Esophagus muscularis mucosa (tissue), 4 donors: ENCODE measurements at regions not wholly inside any gene's neighbourhood (a gene's known extent, or its start where the extent isn't known, plus 50 kb on each side); places are given as distances from the start of the nearest gene placed in this dataset.

ENCODE experiments used
- DNase-seq: peaks from one replicate; pipeline ENCODE4 v3.0.0-alpha.2; 2017; ENCODE audit errors: extremely low spot score
- H3K27ac ChIP-seq, 4 donors: fragments of 200-600 bp; sonication (generic); replicated peaks in 1 of 4; 1 replicate in 3 of 4; 2 replicates in 1 of 4; pipeline ENCODE4 v1.5.1; 2016 to 2019; ENCODE audit warnings: mild to moderate bottlenecking in 1 of 4
- H3K27me3 ChIP-seq, 4 donors: fragments of 200-600 bp; sonication (generic); one replicate each; pipeline versions ENCODE4 v1.5.1 to v1.6.0; 2016 to 2019
- H3K36me3 ChIP-seq, 4 donors: fragments of 200-600 bp; sonication (generic); one replicate each; pipeline ENCODE4 v1.5.1; 2016 to 2019
- H3K4me1 ChIP-seq, 4 donors: fragments of 200-600 bp; sonication (generic); one replicate each; pipeline ENCODE4 v1.5.1; 2016 to 2019
- H3K4me3 ChIP-seq, 4 donors: fragments of 200-600 bp; sonication (generic); 1 replicate in 2 of 4; 2 replicates in 2 of 4; pipeline ENCODE4 v1.5.1; 2016 to 2019; ENCODE audit warnings: mild to moderate bottlenecking in 4 of 4, moderate library complexity in 1 of 4
- H3K9me3 ChIP-seq, 4 donors: fragments of 200-600 bp; sonication (generic); 1 replicate in 3 of 4; 2 replicates in 1 of 4; pipeline ENCODE4 v1.5.1; 2016 to 2019
- CTCF ChIP-seq, 3 experiments: fragments of 200-600 bp in 2 of 3; fragments of 450-650 bp in 1 of 3; sonication (generic) in 2 of 3; IDR thresholded peaks; one replicate each; pipeline ENCODE4 v1.5.1; 2017 to 2019; ENCODE audit warnings: antibody characterized with exemption in 3 of 3, mild to moderate bottlenecking in 2 of 3, moderate library complexity in 1 of 3
- EP300 ChIP-seq: sonication (generic); formaldehyde crosslinking; IDR thresholded peaks from one replicate; pipeline ENCODE4 v1.6.1; 2017; ENCODE audit warnings: antibody characterized with exemption
- POLR2A ChIP-seq: fragments of 450-650 bp; IDR thresholded peaks from one replicate; pipeline ENCODE4 v1.6.1; 2017; ENCODE audit warnings: antibody characterized with exemption, moderate library complexity, mild to moderate bottlenecking, low read depth
- POLR2AphosphoS5 ChIP-seq, 2 donors: sonication (generic); formaldehyde crosslinking; IDR thresholded peaks; one replicate each; pipeline ENCODE4 v1.6.1; 2017; ENCODE audit warnings: antibody characterized with exemption in 2 of 2
- WGBS: methylation state at CpG from one replicate; pipeline ENCODE4 v1.1.5; 2018; 5-methylcytosine and 5-hydroxymethylcytosine counted together
- intact Hi-C: fragments of 100-400 bp; cut with DNase I; formaldehyde crosslinking; loops from one replicate; pipeline ENCODE4 v1.15.1; 2023

GRCh38 chr4:171142045-171142444 is 671.2 kb upstream of the GALNTL6 start:
- WGBS = 76% methylated on average over 1 of the region's 1 CpG
- intact Hi-C loops = no loop called here
- H3K27ac ChIP-seq = no peak overlapping the region
- no peak overlapping the region for H3K4me3 ChIP-seq
- H3K27me3 ChIP-seq = no peaks in the 10 kb centered on the region
- TF ChIP-seq CTCF (IDR thresholded peaks at IDR 0.05) = no peak
- TF ChIP-seq POLR2A = no peak
- no peak for TF ChIP-seq EP300
- no peak for TF ChIP-seq POLR2AphosphoS5 (IDR thresholded peaks at IDR 0.05)
- no peaks in the 10 kb centered on the region for H3K4me1 ChIP-seq
- no peaks in the 10 kb centered on the region for H3K9me3 ChIP-seq
- H3K36me3 ChIP-seq = no peaks in the 10 kb centered on the region
- DNase-seq = no peak

DNA sequence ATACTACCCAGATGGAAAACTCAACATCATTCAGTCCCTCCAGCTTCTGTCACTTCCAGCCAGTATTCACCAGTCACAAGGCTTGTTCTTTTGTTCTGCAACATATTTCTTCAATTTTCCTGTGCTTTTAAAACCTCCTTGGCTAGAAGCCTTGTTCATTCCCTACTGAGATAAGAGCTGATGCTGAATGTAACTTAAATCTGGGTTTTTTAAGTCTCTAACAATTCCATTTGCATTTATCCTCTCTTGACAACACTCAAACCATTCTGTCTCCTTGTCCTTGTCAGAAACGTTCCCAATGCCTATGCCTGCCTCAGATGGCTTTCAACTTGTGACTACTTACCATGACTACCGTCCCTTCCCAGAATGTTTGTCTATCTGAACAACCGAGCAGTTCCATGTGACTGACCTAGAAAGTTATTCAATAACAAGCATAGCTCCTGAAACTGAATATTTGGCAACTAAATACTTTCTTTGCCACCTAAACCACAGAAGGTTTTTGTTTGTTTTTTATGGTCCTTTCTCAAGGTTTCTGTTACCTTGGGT is 682.9 kb upstream of the GALNTL6 start:
- Histone ChIP-seq H3K27ac (no peak overlapping the region), H3K9me3 (no peaks in the 10 kb centered on the region)
- 44% methylated on average over 3 of the region's 3 CpGs for WGBS

DNA sequence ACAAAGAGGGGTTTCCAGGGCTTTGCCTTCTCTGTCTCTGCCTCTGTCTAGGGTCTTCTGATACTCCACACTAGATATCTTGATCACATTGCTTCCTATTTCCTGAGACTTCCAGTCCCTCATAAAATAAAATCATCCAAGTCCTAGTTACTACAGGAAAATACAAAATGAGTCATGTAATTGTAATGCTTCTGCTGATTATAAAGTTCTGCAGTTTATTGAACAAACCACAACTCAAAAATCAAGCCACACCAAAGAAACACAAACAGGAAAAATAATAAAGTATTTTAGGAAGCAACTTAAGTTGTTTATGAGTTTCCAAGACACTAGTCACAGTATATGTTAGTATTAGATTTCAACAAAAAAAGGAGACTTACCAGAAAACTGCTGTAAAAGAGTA is 695.1 kb upstream of the GALNTL6 start:
- Histone ChIP-seq H3K4me3 (no peak overlapping the region), H3K36me3 (no peaks in the 10 kb centered on the region), H3K27me3 (no peaks in the 10 kb centered on the region), H3K9me3 (peaks cover 0 to 8% (median 3%) of the 10 kb centered on the region in 4 donors), H3K4me1 (no peaks in the 10 kb centered on the region), H3K27ac (no peak overlapping the region)
- intact Hi-C loops = no loop called here
- TF ChIP-seq CTCF (IDR thresholded peaks at IDR 0.05) (no peak), POLR2AphosphoS5 (IDR thresholded peaks at IDR 0.05) (no peak), EP300 (no peak), POLR2A (no peak)
- DNase-seq = no peak

More for the DNA sequence above, 682.9 kb upstream of the GALNTL6 start:
- Histone ChIP-seq H3K36me3 (no peaks in the 10 kb centered on the region), H3K4me3 (no peak overlapping the region), H3K4me1 (no peaks in the 10 kb centered on the region), H3K27me3 (no peaks in the 10 kb centered on the region)
- no peak for TF ChIP-seq EP300
- no peak for TF ChIP-seq POLR2A
- no peak for TF ChIP-seq CTCF (IDR thresholded peaks at IDR 0.05)
- no peak for TF ChIP-seq POLR2AphosphoS5 (IDR thresholded peaks at IDR 0.05)
- DNase-seq = no peak
- intact Hi-C loops = no loop called here

DNA sequence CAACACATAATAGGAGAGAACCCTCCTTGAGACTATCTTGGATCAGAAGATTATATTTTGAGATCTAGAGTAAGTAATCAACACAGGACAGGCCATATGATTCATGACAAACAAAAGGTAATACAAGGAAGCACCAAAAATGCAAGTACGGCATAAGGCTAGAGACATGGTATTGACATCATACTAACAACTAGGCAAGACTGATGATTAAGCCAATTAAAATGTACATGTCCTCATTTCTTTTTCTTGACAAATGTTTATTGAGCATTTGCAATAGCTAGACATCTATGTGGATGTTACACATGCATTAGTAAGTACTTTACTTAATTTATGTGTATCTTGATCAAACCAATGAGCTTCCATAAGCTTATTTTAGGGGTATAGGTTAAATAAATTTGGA is 695.7 kb upstream of the GALNTL6 start:
- intact Hi-C loops = no loop called here
- Histone ChIP-seq H3K9me3 (peaks cover 0 to 7% (median 3%) of the 10 kb centered on the region in 4 donors), H3K4me1 (no peaks in the 10 kb centered on the region), H3K27me3 (no peaks in the 10 kb centered on the region), H3K27ac (no peak overlapping the region), H3K36me3 (no peaks in the 10 kb centered on the region), H3K4me3 (no peak overlapping the region)
- no peak for DNase-seq
- no peak for TF ChIP-seq POLR2A
- TF ChIP-seq CTCF (IDR thresholded peaks at IDR 0.05) = no peak
- no peak for TF ChIP-seq POLR2AphosphoS5 (IDR thresholded peaks at IDR 0.05)
- TF ChIP-seq EP300 = no peak
- 78% methylated on average over 1 of the region's 1 CpG for WGBS

GRCh38 chr4:171101845-171102244 is 711.4 kb upstream of the GALNTL6 start:
- Histone ChIP-seq H3K4me3 (no peak overlapping the region), H3K4me1 (no peaks in the 10 kb centered on the region), H3K27me3 (no peaks in the 10 kb centered on the region), H3K36me3 (no peaks in the 10 kb centered on the region), H3K27ac (no peak overlapping the region), H3K9me3 (peaks cover 0 to 5% (median 0%) of the 10 kb centered on the region in 4 donors)
- no peak for DNase-seq
- no peak for TF ChIP-seq POLR2AphosphoS5 (IDR thresholded peaks at IDR 0.05)
- TF ChIP-seq EP300 = no peak
- TF ChIP-seq CTCF (IDR thresholded peaks at IDR 0.05) = no peak
- intact Hi-C loops = no loop called here
